BE2C (cell line): ENCODE measurements at regions not wholly inside any gene's neighbourhood (a gene's known extent, or its start where the extent isn't known, plus 50 kb on each side); places are given as distances from the start of the nearest gene placed in this dataset.
"Not testable (repeated sequence)": the region's sequence is repeated elsewhere in the genome, so short reads cannot be mapped to it uniquely, and the experiment has no call there.

Experiments
- DNase-seq: peaks from one replicate; pipeline ENCODE4 v3.0.0-alpha.2; 2020
- H3K27me3 ChIP-seq: fragments of 250-450 bp; sonication (Bioruptor Pico); 2 replicates; pipeline ENCODE4 v1.5.1; 2020; ENCODE audit warnings: mild to moderate bottlenecking
- H3K36me3 ChIP-seq: fragments of 250-450 bp; sonication (Bioruptor Pico); 2 replicates; pipeline ENCODE4 v1.5.1; 2020; ENCODE audit warnings: mild to moderate bottlenecking
- H3K4me1 ChIP-seq: fragments of 250-450 bp; sonication (Bioruptor Pico); 2 replicates; pipeline ENCODE4 v1.5.1; 2020
- H3K4me3 ChIP-seq: 2 replicates; pipeline ENCODE4 v1.5.1; 2011; ENCODE audit warnings: low read depth, low read length
- H3K9me3 ChIP-seq: fragments of 250-450 bp; sonication (Bioruptor Pico); 2 replicates; pipeline ENCODE4 v1.5.1; 2020
- TF ChIP-seq, protein P1 (sequence below): IDR thresholded peaks from 2 replicates; pipeline ENCODE4 v1.5.1; 2012; ENCODE audit warnings: mild to moderate bottlenecking, low read depth, low read length

DNA sequence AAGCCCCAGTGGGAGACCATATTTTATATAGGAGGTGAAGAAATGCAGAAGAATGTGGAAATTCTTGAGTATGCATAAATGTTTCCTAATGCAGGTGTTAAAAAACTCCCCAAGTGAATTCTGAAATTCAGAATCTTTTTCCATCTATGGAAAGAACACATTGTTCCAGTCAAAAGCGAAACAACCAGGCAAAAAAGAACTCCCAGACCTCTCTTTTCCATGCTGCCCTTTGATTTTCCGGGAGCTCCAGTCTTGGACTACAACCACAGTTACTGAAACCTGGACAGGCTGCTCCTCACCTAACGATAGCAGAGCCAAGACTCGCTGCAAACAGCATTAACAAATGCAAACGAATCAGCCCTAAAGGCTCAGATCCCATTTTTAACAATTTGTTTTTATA is 108.7 kb upstream of the CNKSR3 start:
- no peaks in the 10 kb centered on the region for H3K36me3 ChIP-seq
- peaks cover 12% of the 10 kb centered on the region for H3K4me1 ChIP-seq
- no peaks in the 10 kb centered on the region for H3K9me3 ChIP-seq
- no peak overlapping the region for H3K4me3 ChIP-seq
- TF ChIP-seq, protein P1, sequence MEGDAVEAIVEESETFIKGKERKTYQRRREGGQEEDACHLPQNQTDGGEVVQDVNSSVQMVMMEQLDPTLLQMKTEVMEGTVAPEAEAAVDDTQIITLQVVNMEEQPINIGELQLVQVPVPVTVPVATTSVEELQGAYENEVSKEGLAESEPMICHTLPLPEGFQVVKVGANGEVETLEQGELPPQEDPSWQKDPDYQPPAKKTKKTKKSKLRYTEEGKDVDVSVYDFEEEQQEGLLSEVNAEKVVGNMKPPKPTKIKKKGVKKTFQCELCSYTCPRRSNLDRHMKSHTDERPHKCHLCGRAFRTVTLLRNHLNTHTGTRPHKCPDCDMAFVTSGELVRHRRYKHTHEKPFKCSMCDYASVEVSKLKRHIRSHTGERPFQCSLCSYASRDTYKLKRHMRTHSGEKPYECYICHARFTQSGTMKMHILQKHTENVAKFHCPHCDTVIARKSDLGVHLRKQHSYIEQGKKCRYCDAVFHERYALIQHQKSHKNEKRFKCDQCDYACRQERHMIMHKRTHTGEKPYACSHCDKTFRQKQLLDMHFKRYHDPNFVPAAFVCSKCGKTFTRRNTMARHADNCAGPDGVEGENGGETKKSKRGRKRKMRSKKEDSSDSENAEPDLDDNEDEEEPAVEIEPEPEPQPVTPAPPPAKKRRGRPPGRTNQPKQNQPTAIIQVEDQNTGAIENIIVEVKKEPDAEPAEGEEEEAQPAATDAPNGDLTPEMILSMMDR, result no peak
- no peak for DNase-seq
- no peaks in the 10 kb centered on the region for H3K27me3 ChIP-seq

DNA sequence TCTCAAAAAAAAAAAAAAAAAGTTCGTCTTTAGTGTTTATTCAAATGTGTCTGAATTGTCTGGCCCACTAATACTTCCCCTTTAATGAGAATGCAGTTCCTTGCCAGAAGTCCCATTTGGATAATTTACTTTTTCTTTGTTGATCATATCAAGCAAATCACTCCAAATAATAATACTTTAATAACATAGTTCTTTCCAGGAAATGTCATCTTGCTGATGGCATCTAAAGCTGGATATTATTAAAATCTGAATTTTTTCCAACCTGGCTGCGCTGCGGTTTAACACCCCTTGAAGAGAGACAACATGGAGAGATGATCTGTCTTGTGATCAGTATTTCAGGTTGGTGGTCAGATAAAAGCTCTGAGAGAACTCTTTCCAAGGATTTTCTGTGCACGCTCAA is 111.2 kb upstream of the CNKSR3 start:
- no peaks in the 10 kb centered on the region for H3K27me3 ChIP-seq
- no peak for DNase-seq
- no peak overlapping the region for H3K4me3 ChIP-seq
- H3K9me3 ChIP-seq, result no peaks in the 10 kb centered on the region
- no peaks in the 10 kb centered on the region for H3K36me3 ChIP-seq
- TF ChIP-seq, protein P1, result no peak
- 0 out of 2 replicates have a peak, but pooled peaks cover 3% of the 10 kb centered on the region for H3K4me1 ChIP-seq

DNA sequence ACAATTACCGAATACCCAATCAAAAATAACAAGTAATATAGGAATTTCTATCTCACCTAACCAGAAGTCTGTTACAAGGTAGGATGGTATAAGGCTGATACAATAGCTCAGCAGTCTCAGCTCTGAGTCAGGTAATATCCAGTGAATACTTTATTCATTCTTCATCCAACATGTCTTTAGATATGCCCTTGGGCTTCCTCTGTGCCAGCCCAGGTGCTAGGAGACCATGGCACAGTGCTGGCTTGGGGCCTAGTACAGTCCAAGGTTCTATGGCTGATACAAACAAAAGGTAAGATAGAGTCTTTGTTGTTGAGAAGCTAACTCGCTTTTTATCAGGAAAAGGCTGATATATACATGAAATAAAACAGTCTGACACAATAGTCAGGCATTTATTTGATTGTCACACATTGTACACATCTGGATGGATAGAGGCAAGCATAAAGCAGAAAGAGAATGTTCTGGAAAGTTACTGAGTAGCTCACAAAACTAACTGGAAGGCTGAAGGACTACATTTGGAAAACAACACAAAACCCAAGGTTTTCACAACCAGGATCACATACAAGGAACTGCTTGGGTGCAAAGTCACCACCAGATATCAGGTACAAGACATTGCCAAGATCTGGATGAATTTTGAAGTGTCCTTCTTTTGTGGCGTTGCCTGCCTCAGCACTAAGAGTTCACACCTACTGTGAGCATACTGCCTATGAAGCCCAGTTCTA is 110.4 kb upstream of the SCAF8 start:
- DNase-seq, result no peak
- Histone ChIP-seq H3K27me3 (no peaks in the 10 kb centered on the region), H3K36me3 (no peaks in the 10 kb centered on the region), H3K9me3 (no peaks in the 10 kb centered on the region), H3K4me1 (no peaks in the 10 kb centered on the region), H3K4me3 (no peak overlapping the region)
- TF ChIP-seq, protein P1, result no peak

- Histone ChIP-seq H3K27me3 (no peaks in the 10 kb centered on the region), H3K9me3 (no peaks in the 10 kb centered on the region), H3K36me3 (no peaks in the 10 kb centered on the region), H3K4me3 (no peak overlapping the region), H3K4me1 (no peaks in the 10 kb centered on the region)
- no peak for DNase-seq
- TF ChIP-seq, protein P1, result no peak
These were observed 109.8 kb upstream of the SCAF8 start for GRCh38 chr6:154623391-154623790.

GRCh38 chr6:154624038-154624599 is 109.1 kb upstream of the SCAF8 start:
- TF ChIP-seq, protein P1, result no peak
- DNase-seq, result no peak
- H3K36me3 ChIP-seq, result no peaks in the 10 kb centered on the region

GRCh38 chr6:154624727-154625126 is 108.5 kb upstream of the SCAF8 start:
- H3K27me3 ChIP-seq, DNase-seq: not testable (repeated sequence)

More at GRCh38 chr6:154624038-154624599, 109.1 kb upstream of the SCAF8 start:
- Histone ChIP-seq H3K27me3 (no peaks in the 10 kb centered on the region), H3K4me1 (no peaks in the 10 kb centered on the region), H3K4me3 (no peak overlapping the region), H3K9me3 (no peaks in the 10 kb centered on the region)

More at GRCh38 chr6:154624727-154625126, 108.5 kb upstream of the SCAF8 start:
- not testable (repeated sequence) for H3K4me1 ChIP-seq, H3K4me3 ChIP-seq, H3K36me3 ChIP-seq, H3K9me3 ChIP-seq
